ENCODE measurements at regions not wholly inside any gene's neighbourhood (a gene's known extent, or its start where the extent isn't known, plus 50 kb on each side); places are given as distances from the start of the nearest gene placed in this dataset.

DNA sequence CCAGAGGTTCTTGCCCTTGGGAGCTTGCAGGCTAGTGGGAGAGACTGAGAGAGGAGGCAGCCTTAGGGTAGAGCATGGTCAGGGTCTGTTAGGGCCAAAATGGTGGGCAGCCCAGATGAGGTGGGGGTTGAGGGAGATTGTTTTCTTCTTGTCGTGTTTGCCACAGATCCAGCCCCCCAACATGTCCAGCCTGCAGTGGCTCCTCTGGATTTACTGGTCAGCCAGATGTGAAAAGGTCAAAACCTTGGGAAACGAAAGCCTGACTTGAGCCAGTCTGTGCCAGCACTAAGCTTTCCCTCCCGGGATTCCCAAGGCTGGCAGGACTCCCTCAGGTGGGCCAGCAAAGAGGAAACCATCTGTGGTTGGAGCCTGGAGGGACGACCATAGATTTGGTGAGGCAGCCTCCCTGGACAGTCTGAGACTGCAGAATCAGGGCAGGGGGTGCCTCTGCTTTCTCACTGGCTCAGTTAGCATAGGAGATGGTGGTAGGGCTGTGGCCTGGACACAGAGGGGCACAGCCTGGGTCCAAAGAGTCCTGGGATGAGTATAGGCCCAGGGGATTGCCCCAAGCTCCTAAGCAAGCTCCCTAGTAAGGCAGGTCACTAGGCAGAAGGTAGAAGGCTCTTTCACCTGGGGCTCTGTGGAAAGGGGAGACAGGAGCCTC lies 51.2 kb upstream of the PRR23C start:
- Mint-ChIP-seq H3K4me1 (no peaks in the 10 kb centered on the region), H3K9me3 (peaks cover 7% of the 10 kb centered on the region), H3K27ac (no peak overlapping the region), H3K27me3 (ENCODE audit: insufficient read depth) (peaks cover 11% of the 10 kb centered on the region), H3K36me3 (ENCODE audit: low read depth) (no peaks in the 10 kb centered on the region), H3K4me3 (no peak overlapping the region)
- no peak for TF ChIP-seq CTCF (conservative IDR thresholded peaks at IDR 0.05)
- no peaks in the 10 kb centered on the region for H3K27me3 ChIP-seq (ENCODE audit: control insufficient read depth, insufficient read depth, low read length, poor library complexity, severe bottlenecking)
- no peaks in the 10 kb centered on the region for H3K36me3 ChIP-seq (ENCODE audit: control insufficient read depth, insufficient read depth, low read length)
- H3K9ac ChIP-seq (ENCODE audit: extremely low read depth, low read length, poor library complexity, severe bottlenecking), result no peak overlapping the region
- WGBS, 2 experiments (ENCODE audit: insufficient coverage in 1 of 2, insufficient read length in 1 of 2), result 74 to 92% methylated on average over 2 to 4 of the region's 4 CpGs
- peaks cover 5% of the 10 kb centered on the region for H3K9me3 ChIP-seq (ENCODE audit: control insufficient read depth, low read length)
- H3K4me1 ChIP-seq (ENCODE audit: control insufficient read depth, insufficient read depth, low read length), result no peaks in the 10 kb centered on the region
- no peak overlapping the region for H3K4me3 ChIP-seq (ENCODE audit: low read length)
- no peak overlapping the region for H3K27ac ChIP-seq (ENCODE audit: low read depth, low read length)
- no peak for DNase-seq

- TF ChIP-seq CTCF (conservative IDR thresholded peaks at IDR 0.05), result no peak
- H3K36me3 Mint-ChIP-seq (ENCODE audit: low read depth), result no peaks in the 10 kb centered on the region
Observed at GRCh38 chr3:139096670-139097069, 52.0 kb upstream of the PRR23C start.

DNA sequence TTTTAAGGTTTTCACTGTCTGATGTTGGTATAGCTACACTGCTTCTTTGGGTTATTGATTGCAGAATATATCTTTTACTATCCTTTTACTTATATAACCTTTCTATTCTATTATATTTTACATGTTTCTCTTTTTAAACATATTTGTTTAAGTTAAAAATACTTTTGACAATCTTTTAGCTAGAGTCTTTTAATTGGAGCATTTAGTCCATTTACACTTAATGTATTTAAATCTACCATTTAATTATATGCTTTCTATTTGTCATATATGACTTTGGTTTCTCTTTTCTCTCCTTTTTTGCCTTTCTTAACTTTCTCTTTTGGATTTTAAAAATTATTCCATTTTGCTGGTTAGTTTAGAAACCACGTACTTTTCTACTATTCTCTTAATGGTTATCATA lies 53.7 kb upstream of the PRR23C start:
- Mint-ChIP-seq H3K27me3 (ENCODE audit: insufficient read depth) (peaks cover 11% of the 10 kb centered on the region), H3K36me3 (ENCODE audit: low read depth) (no peaks in the 10 kb centered on the region), H3K9me3 (no peaks in the 10 kb centered on the region), H3K27ac (no peak overlapping the region), H3K4me1 (no peaks in the 10 kb centered on the region), H3K4me3 (no peak overlapping the region)
- Histone ChIP-seq H3K9ac (ENCODE audit: extremely low read depth, low read length, poor library complexity, severe bottlenecking) (no peak overlapping the region), H3K27ac (ENCODE audit: low read depth, low read length) (no peak overlapping the region), H3K4me1 (ENCODE audit: control insufficient read depth, insufficient read depth, low read length) (no peaks in the 10 kb centered on the region), H3K36me3 (ENCODE audit: control insufficient read depth, insufficient read depth, low read length) (no peaks in the 10 kb centered on the region), H3K9me3 (ENCODE audit: control insufficient read depth, low read length) (no peaks in the 10 kb centered on the region), H3K4me3 (ENCODE audit: low read length) (no peak overlapping the region), H3K27me3 (ENCODE audit: control insufficient read depth, insufficient read depth, low read length, poor library complexity, severe bottlenecking) (no peaks in the 10 kb centered on the region)
- WGBS, 2 experiments (ENCODE audit: insufficient coverage in 1 of 2, insufficient read length in 1 of 2), result 94% methylated on average over 1 of the region's 1 CpG; no CpG with 5 or more reads in 1 of the 2 experiments
- TF ChIP-seq CTCF (conservative IDR thresholded peaks at IDR 0.05), result no peak
- no peak for DNase-seq

More at GRCh38 chr3:139096670-139097069, 52.0 kb upstream of the PRR23C start:
- Histone ChIP-seq H3K4me3 (ENCODE audit: low read length) (no peak overlapping the region), H3K27me3 (ENCODE audit: control insufficient read depth, insufficient read depth, low read length, poor library complexity, severe bottlenecking) (no peaks in the 10 kb centered on the region), H3K9me3 (ENCODE audit: control insufficient read depth, low read length) (peaks cover 5% of the 10 kb centered on the region), H3K4me1 (ENCODE audit: control insufficient read depth, insufficient read depth, low read length) (no peaks in the 10 kb centered on the region), H3K9ac (ENCODE audit: extremely low read depth, low read length, poor library complexity, severe bottlenecking) (no peak overlapping the region), H3K27ac (ENCODE audit: low read depth, low read length) (no peak overlapping the region), H3K36me3 (ENCODE audit: control insufficient read depth, insufficient read depth, low read length) (no peaks in the 10 kb centered on the region)
- Mint-ChIP-seq H3K4me1 (no peaks in the 10 kb centered on the region), H3K9me3 (peaks cover 7% of the 10 kb centered on the region), H3K4me3 (no peak overlapping the region), H3K27me3 (ENCODE audit: insufficient read depth) (peaks cover 11% of the 10 kb centered on the region), H3K27ac (no peak overlapping the region)
- DNase-seq, result no peak
- WGBS, 2 experiments (ENCODE audit: insufficient coverage in 1 of 2, insufficient read length in 1 of 2), result 78 to 90% methylated on average over 1 of the region's 1 CpG
